DOHH2 (cell line): ENCODE measurements at regions not wholly inside any gene's neighbourhood (a gene's known extent, or its start where the extent isn't known, plus 50 kb on each side); places are given as distances from the start of the nearest gene placed in this dataset.

Experiments used
- EZH2phosphoT487 ChIP-seq: fragments of 200-600 bp; sonication (generic); IDR thresholded peaks from 2 replicates; pipeline ENCODE4 v1.6.1; 2017; ENCODE audit warnings: borderline replicate concordance, mild to moderate bottlenecking, antibody characterized with exemption, low read length, moderate library complexity, mixed read lengths
- TF ChIP-seq, protein P1 (sequence below): fragments of 200-600 bp; sonication (generic); IDR thresholded peaks from one replicate; pipeline ENCODE4 v1.5.1; 2014; ENCODE audit warnings: antibody characterized with exemption, mild to moderate bottlenecking, low read depth, low read length; ENCODE audit not compliant: poor library complexity, severe bottlenecking

DNA sequence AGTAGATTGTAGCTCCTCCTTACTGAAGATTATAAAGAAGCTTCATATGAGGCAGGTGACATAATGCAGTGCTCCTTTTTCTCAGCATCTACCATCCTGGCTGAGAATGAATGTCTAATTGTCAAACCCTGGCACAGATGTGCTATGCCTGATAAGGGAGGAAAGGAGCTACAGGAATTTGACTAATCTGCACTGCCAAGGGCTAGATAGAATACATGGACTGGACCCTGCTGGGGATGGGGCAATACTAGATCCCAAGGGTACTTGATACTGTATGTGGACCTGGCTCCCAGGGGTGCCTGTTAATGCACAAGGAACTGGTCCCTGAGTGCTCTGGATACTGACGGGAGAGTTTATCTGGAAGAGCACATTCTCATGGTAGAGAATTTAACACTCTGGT is 362.2 kb upstream of the EMCN start:
- TF ChIP-seq, protein P1, sequence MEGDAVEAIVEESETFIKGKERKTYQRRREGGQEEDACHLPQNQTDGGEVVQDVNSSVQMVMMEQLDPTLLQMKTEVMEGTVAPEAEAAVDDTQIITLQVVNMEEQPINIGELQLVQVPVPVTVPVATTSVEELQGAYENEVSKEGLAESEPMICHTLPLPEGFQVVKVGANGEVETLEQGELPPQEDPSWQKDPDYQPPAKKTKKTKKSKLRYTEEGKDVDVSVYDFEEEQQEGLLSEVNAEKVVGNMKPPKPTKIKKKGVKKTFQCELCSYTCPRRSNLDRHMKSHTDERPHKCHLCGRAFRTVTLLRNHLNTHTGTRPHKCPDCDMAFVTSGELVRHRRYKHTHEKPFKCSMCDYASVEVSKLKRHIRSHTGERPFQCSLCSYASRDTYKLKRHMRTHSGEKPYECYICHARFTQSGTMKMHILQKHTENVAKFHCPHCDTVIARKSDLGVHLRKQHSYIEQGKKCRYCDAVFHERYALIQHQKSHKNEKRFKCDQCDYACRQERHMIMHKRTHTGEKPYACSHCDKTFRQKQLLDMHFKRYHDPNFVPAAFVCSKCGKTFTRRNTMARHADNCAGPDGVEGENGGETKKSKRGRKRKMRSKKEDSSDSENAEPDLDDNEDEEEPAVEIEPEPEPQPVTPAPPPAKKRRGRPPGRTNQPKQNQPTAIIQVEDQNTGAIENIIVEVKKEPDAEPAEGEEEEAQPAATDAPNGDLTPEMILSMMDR, result no peak
- TF ChIP-seq EZH2phosphoT487, result no peak
